ENCODE measurements at regions not wholly inside any gene's neighbourhood (a gene's known extent, or its start where the extent isn't known, plus 50 kb on each side); places are given as distances from the start of the nearest gene placed in this dataset.

GRCh38 chr20:57911512-57912226, 201.9 kb upstream of the PMEPA1 start:
- intact Hi-C loops (cut with DNase I) = no loop called here
- peak in 1 of 10 donors; percentile 18 for DNase-seq

- DNase-seq = peak in 1 of 10 donors; percentile 7
- intact Hi-C loops (cut with DNase I) = no loop called here
Measured at GRCh38 chr20:57910716-57911115, 200.9 kb upstream of the PMEPA1 start.

- DNase-seq = peak in 2 of 10 donors; percentile 16 to 42
- intact Hi-C loops (cut with DNase I) = no loop called here
Measured at GRCh38 chr20:57909763-57910331, 200.0 kb upstream of the PMEPA1 start.

GRCh38 chr20:57908704-57909630, 199.2 kb upstream of the PMEPA1 start:
- intact Hi-C loops (cut with DNase I) = no loop called here
- peak in 1 of 10 donors; percentile 35 for DNase-seq

- peak in 2 of 10 donors; percentile 59 to 67 for DNase-seq
- intact Hi-C loops (cut with DNase I) = no loop called here
Measured at GRCh38 chr20:57908226-57908625, 198.4 kb upstream of the PMEPA1 start.

- peak in 2 of 10 donors; percentile 72 to 73 for DNase-seq
Measured at GRCh38 chr20:57907131-57908000, 197.6 kb upstream of the PMEPA1 start.

DNA sequence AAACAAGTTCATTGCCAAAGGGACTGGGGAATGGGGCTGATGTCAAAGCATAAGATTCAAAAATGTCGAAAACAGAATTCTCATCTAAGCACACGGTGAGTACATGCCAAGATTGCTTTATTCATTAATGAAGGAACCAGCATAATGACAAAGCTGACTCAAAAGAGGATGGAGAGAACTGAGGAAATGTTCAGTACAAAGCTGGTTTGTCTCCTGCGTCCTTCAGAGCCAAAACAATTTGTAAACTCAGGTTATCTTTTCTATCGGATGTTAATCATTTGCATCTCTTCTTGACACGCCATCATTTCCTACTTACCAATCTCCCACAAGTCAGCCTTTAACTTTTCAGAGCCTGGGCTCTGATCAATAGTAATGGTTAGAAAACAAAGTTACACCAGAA, 195.6 kb upstream of the PMEPA1 start:
- intact Hi-C loops (cut with DNase I) = no loop called here
- no peak for DNase-seq

More at GRCh38 chr20:57907131-57908000, 197.6 kb upstream of the PMEPA1 start:
- intact Hi-C loops (cut with DNase I) = no loop called here

GRCh38 chr20:57904314-57905105, 194.7 kb upstream of the PMEPA1 start:
- DNase-seq = peak in 1 of 10 donors; percentile 3
- intact Hi-C loops (cut with DNase I) = no loop called here

DNA sequence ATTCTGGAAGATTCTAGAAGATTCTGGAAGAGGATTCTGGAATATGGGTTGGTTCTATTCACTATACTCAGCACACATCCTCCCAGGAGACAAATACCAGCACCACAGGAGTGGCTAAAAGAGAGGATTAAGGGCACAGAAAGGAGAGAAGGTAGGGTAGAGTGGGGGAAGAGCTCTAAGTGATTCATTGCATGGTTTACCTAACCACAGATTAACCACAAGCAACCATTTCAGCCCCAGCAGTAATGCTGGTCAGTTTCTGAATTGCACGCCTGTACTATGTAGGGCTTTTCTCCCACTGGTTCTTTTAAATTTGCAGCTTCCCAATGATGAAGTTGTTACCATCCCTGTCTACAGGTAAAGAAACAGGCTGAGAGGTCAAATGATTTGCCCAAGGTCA, 192.7 kb upstream of the PMEPA1 start:
- intact Hi-C loops (cut with DNase I) = no loop called here
- no peak for DNase-seq

DNA sequence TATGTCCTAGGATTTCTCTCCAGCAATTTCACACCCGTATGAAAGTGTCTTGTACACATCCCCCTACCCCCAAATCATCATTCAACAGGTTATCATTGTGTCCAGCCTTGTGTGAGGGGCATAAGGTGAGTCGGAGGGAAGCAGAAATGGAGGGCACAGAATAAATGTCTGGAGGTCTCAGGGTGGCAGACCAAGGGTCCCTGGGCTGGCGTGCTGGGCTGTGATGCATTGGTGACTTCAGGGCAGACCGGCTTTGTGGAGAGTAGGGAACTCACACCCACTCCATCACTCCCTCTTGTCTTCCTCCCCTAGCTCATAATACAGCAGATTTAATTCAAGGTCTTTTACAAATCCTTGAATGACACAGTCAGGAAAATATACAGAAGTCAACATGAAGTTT, 191.7 kb upstream of the PMEPA1 start:
- intact Hi-C loops (cut with DNase I) = no loop called here

GRCh38 chr20:57900226-57900905, 190.6 kb upstream of the PMEPA1 start:
- intact Hi-C loops (cut with DNase I) = no loop called here
- peak in 2 of 10 donors; percentile 44 to 61 for DNase-seq

More for the DNA sequence above, 191.7 kb upstream of the PMEPA1 start:
- peak in 1 of 10 donors; percentile 59 for DNase-seq

GRCh38 chr20:57899554-57899953, 189.7 kb upstream of the PMEPA1 start:
- peak in 1 of 10 donors; percentile 22 for DNase-seq
- intact Hi-C loops (cut with DNase I) = no loop called here

DNA sequence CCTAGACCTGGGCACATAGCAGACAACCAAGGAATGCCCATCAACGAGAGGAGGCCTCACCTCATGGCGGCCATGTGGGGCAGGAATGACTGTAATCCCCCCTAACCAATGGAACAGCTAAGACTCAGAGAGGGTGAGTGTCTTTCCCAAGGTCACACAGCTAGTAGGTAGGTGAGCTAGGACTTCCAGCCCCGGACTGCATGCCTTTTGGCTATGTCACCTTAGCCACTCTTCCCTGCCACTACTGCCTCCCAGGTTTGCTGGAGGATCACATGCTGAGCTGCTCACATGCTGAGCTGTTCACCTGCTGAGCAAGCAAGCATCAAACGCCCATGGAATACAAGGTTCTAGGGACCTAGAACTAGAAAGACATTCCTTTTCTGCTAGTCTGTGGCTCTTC, 188.5 kb upstream of the PMEPA1 start:
- DNase-seq = peak in 1 of 10 donors; percentile 19
- intact Hi-C loops (cut with DNase I) = no loop called here

DNA sequence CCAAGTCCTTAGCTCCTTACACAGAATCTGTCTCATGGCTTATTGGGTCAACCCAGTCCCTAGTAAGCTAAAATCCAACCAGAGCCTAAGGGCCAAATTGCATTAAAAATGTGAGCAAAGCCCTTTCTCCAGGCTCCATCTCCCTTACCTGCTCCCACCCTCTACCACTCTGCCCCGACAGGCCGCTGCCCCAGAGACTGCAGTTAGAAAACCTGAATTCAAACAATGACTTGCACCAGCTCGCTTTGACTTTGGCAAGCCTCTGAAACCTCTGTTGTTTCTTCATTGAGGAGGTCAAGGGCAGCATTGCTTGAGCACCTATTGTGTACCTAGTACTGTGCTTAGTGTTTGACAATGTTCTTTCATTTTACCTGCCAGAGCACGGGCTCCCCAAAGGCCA, 188.1 kb upstream of the PMEPA1 start:
- intact Hi-C loops (cut with DNase I) = no loop called here

GRCh38 chr20:57897156-57897874, 187.5 kb upstream of the PMEPA1 start:
- intact Hi-C loops (cut with DNase I) = no loop called here
- DNase-seq = peak in 1 of 10 donors; percentile 51

More for the DNA sequence above, 188.1 kb upstream of the PMEPA1 start:
- peak in 1 of 10 donors; percentile 35 for DNase-seq

DNA sequence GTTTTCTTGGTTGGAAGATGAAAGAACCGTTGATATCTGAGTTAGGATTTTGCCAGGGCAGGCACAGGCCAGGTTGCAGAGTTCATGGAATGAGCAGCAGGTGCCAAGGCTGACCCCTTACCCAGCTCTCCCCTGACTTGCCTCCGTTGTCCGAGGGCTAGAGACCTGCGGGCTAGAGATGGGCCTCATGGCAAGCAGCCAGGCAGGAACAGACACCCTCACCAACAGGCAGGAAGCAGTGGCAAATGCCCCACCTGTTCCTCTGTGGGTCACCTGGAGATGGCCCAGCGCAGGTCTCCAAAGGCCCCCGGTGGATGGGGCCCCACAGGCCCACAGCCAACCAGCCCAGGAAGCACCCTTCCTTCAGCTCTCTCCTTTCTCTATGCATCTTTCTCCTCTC, 186.7 kb upstream of the PMEPA1 start:
- peak in 1 of 10 donors; percentile 66 for DNase-seq
- intact Hi-C loops (cut with DNase I) = no loop called here

GRCh38 chr20:57896017-57896416, 186.2 kb upstream of the PMEPA1 start:
- intact Hi-C loops (cut with DNase I) = no loop called here
- DNase-seq = peak in 1 of 10 donors; percentile 40
